ENCODE measurements at regions not wholly inside any gene's neighbourhood (a gene's known extent, or its start where the extent isn't known, plus 50 kb on each side); places are given as distances from the start of the nearest gene placed in this dataset.
"Not testable (repeated sequence)": the region's sequence is repeated elsewhere in the genome, so short reads cannot be mapped to it uniquely, and the experiment has no call there.

DNA sequence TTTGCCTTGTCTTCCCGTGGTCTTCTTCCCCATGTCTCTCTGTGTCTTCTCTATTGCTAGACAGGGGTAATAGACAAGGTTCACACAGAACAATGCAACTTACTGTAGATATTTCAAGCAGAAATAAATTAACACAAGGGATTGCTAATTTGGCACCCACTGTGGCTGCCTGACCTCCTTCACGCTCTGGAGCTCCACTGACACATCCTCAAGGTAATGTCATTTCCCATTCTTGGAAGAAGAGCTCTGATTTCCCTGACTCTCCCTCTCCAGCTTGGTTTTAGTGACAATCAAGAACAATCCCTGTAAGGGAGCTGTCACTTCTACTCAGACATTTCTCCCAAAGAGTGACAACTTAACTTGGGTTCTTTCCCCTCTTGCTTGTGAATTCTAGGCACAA, 105.4 kb upstream of the NAP1L1 start:
- H3K9me3 ChIP-seq (ENCODE audit: control insufficient read depth, low read length), result no peaks in the 10 kb centered on the region
- H3K36me3 ChIP-seq (ENCODE audit: control insufficient read depth, insufficient read depth, low read length), result no peaks in the 10 kb centered on the region
- H3K4me3 ChIP-seq (ENCODE audit: insufficient read depth, low read depth, low read length, poor library complexity, severe bottlenecking), result no peak overlapping the region
- DNase-seq, result no peak
- no peaks in the 10 kb centered on the region for H3K4me1 ChIP-seq (ENCODE audit: control insufficient read depth, insufficient read depth, low read length, poor library complexity, severe bottlenecking)
- no peaks in the 10 kb centered on the region for H3K27me3 ChIP-seq (replicated peaks; ENCODE audit: control insufficient read depth, insufficient read depth, low read length, poor library complexity, severe bottlenecking)
- no peak overlapping the region for H3K27ac ChIP-seq (ENCODE audit: insufficient read depth, low read length, poor library complexity, severe bottlenecking)

DNA sequence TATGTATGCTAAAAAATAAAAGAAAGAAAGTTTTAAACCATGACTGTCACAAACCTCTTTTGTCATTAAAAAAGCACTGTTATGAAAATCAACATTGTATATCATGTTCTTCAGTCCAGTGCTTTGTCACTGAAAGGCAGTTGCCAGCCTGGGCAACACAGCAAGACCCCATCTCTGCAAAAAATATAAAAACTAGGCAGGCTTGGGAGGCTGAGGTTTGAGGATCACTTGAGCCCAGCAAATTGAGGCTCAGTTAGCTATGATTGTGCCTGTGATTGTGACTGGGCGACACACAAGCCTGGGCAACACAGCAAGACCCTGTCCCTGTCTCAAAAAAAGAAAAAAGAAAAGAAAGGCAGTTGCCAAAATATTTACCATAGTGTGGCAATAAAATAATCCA, 102.7 kb upstream of the NAP1L1 start:
- no peaks in the 10 kb centered on the region for H3K27me3 ChIP-seq (replicated peaks; ENCODE audit: control insufficient read depth, insufficient read depth, low read length, poor library complexity, severe bottlenecking)
- DNase-seq, result no peak

DNA sequence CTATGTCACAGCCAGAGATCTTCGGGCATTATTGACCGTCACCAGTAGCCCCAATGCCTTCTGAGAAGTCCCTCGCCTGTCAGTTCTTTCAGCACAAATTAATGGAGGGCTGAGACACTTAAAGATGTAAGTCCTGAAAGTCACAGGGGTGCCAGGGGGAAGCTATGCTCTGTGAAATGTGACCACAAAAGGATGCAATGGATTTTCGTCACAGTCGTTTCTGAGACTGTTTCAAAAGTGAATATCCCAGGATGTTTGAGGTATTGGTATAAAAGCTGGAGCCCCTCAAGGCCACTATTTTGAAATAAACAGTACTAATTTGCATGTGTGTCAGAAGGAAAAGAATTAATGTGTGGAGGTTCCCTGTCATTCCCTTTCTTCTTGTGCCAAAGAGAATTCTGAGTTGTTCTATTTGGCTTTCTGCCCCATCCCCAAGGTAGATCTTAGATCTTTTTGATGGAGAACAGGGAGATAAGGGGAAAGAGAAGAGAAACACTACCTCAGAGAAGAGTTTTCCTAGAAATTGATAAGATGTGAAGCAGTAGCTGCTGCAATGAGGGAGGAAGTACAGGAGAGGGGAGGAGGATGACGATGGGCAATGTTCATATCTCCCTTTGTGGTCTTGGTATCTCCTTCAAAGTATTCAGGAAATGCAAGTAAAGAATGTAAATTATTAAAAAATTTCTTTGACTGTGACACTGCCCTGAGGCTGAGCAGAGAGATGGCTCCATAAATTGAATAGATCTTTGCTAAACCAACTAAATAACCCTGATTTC, 101.8 kb upstream of the NAP1L1 start:
- H3K27me3 ChIP-seq (replicated peaks; ENCODE audit: control insufficient read depth, insufficient read depth, low read length, poor library complexity, severe bottlenecking), result no peaks in the 10 kb centered on the region
- H3K27ac ChIP-seq (ENCODE audit: insufficient read depth, low read length, poor library complexity, severe bottlenecking), result no peak overlapping the region
- no peak overlapping the region for H3K4me3 ChIP-seq (ENCODE audit: insufficient read depth, low read depth, low read length, poor library complexity, severe bottlenecking)
- H3K4me1 ChIP-seq (ENCODE audit: control insufficient read depth, insufficient read depth, low read length, poor library complexity, severe bottlenecking), result no peaks in the 10 kb centered on the region
- no peaks in the 10 kb centered on the region for H3K9me3 ChIP-seq (ENCODE audit: control insufficient read depth, low read length)
- DNase-seq, result no peak
- no peaks in the 10 kb centered on the region for H3K36me3 ChIP-seq (ENCODE audit: control insufficient read depth, insufficient read depth, low read length)

More for the DNA sequence above, 102.7 kb upstream of the NAP1L1 start:
- H3K36me3 ChIP-seq (ENCODE audit: control insufficient read depth, insufficient read depth, low read length), result no peaks in the 10 kb centered on the region
- H3K27ac ChIP-seq (ENCODE audit: insufficient read depth, low read length, poor library complexity, severe bottlenecking), result no peak overlapping the region
- no peak overlapping the region for H3K4me3 ChIP-seq (ENCODE audit: insufficient read depth, low read depth, low read length, poor library complexity, severe bottlenecking)
- no peaks in the 10 kb centered on the region for H3K4me1 ChIP-seq (ENCODE audit: control insufficient read depth, insufficient read depth, low read length, poor library complexity, severe bottlenecking)
- H3K9me3 ChIP-seq (ENCODE audit: control insufficient read depth, low read length), result no peaks in the 10 kb centered on the region

DNA sequence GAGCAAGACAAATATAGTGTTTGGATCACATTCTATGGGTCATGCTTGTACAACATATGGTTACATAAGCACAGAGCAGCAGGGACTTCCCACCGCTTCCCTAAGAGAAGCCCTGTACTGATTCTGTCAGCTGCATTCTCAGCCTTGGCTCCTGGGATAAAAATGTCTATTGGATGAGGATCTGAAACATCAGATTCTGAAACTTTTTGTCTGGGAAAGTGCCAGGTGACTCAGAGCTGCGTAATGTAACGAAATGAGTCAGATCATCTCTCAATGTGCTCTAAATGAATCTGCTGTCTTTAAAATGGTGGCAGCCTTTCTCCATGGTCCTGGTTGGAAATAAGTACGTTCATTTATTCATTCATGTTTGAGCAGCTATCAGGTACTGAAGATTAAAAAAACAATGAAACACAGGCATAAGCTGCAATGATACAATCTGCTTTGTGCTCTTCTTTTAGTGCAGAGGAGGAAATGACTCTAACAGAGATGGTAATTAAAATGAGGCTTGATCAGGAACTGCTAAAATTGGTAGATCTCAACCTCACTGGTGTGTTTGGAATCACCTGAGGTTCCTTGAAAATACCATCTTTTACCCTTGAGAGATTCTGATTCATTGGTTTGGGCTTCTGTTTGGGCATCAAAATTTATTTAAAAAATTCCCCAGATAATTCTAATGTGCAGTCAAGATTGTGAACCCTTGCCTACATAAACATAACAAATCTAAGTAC, 99.1 kb upstream of the NAP1L1 start:
- Histone ChIP-seq H3K4me1 (ENCODE audit: control insufficient read depth, insufficient read depth, low read length, poor library complexity, severe bottlenecking) (no peaks in the 10 kb centered on the region), H3K36me3 (ENCODE audit: control insufficient read depth, insufficient read depth, low read length) (no peaks in the 10 kb centered on the region), H3K9me3 (ENCODE audit: control insufficient read depth, low read length) (no peaks in the 10 kb centered on the region), H3K27me3 (replicated peaks; ENCODE audit: control insufficient read depth, insufficient read depth, low read length, poor library complexity, severe bottlenecking) (no peaks in the 10 kb centered on the region), H3K4me3 (ENCODE audit: insufficient read depth, low read depth, low read length, poor library complexity, severe bottlenecking) (no peak overlapping the region), H3K27ac (ENCODE audit: insufficient read depth, low read length, poor library complexity, severe bottlenecking) (no peak overlapping the region)
- no peak for DNase-seq

DNA sequence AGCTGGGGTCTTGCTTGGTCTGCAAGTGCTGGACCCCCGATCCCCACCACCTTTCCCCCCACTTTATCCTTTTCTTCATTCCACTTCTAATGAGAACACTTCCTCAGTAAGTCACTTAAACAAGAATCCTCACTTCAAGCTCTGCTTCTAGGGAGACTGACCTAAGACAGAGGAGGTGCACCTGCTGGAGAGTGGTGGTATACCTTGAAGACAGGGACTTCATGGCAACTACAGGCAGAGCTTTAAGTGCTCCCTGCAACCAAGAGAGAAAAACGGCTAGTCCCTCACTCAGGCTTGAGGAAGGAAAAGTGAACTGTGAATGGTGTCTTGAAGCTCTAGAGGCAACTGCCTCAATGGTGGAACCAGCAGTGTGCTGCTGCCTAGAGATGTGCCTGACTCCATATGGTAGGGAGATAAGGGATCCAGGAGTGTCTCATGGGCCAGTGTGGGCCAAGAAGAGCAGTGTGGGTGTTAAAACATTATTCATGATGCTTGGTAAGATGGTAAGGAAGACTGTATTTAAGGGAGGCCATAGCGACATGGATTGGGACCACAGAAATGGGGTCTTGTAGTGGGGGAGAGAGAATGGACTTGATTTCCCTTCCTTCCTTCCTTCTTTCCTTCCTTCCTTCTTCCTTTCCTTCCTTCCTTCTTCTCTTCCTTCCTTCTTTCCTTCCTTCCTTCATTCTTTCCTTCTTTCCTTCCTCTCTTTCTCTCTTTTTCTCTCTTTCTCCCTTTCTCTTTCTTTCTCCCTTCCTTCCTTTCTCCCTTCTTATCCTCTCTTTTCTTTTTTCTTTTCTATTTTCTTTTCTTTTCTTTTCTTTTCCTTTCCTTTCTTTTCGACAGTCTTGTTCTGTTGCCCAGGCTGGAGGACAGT, 96.2 kb upstream of the NAP1L1 start:
- no peak for DNase-seq
- H3K9me3 ChIP-seq (ENCODE audit: control insufficient read depth, low read length), result no peaks in the 10 kb centered on the region
- H3K36me3 ChIP-seq (ENCODE audit: control insufficient read depth, insufficient read depth, low read length), result no peaks in the 10 kb centered on the region

DNA sequence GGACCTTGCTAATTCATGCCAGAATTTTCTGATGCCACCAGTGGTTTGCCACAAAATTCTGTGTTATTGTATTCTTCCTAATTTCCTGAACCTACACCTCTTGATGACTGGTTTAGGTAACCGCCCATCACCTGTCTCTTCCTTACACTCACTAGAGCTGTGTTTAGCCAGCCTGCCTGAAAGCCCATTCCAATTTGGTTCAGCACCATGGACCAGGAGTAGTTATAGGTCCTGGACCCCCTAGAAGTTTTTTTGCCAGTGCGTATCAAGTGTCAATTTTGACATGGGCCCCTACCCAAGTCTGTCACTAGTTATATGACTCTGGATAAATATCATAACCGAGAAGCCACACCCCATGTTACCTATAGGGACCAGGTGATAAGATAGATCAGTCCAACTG, 94.0 kb upstream of the NAP1L1 start:
- Histone ChIP-seq H3K4me1 (ENCODE audit: control insufficient read depth, insufficient read depth, low read length, poor library complexity, severe bottlenecking) (no peaks in the 10 kb centered on the region), H3K9me3 (ENCODE audit: control insufficient read depth, low read length) (no peaks in the 10 kb centered on the region), H3K4me3 (ENCODE audit: insufficient read depth, low read depth, low read length, poor library complexity, severe bottlenecking) (no peak overlapping the region), H3K36me3 (ENCODE audit: control insufficient read depth, insufficient read depth, low read length) (no peaks in the 10 kb centered on the region), H3K27ac (ENCODE audit: insufficient read depth, low read length, poor library complexity, severe bottlenecking) (no peak overlapping the region), H3K27me3 (replicated peaks; ENCODE audit: control insufficient read depth, insufficient read depth, low read length, poor library complexity, severe bottlenecking) (no peaks in the 10 kb centered on the region)
- no peak for DNase-seq

More for the DNA sequence above, 96.2 kb upstream of the NAP1L1 start:
- Histone ChIP-seq H3K4me1 (ENCODE audit: control insufficient read depth, insufficient read depth, low read length, poor library complexity, severe bottlenecking) (no peaks in the 10 kb centered on the region), H3K4me3 (ENCODE audit: insufficient read depth, low read depth, low read length, poor library complexity, severe bottlenecking) (no peak overlapping the region), H3K27ac (ENCODE audit: insufficient read depth, low read length, poor library complexity, severe bottlenecking) (no peak overlapping the region), H3K27me3 (replicated peaks; ENCODE audit: control insufficient read depth, insufficient read depth, low read length, poor library complexity, severe bottlenecking) (no peaks in the 10 kb centered on the region)

DNA sequence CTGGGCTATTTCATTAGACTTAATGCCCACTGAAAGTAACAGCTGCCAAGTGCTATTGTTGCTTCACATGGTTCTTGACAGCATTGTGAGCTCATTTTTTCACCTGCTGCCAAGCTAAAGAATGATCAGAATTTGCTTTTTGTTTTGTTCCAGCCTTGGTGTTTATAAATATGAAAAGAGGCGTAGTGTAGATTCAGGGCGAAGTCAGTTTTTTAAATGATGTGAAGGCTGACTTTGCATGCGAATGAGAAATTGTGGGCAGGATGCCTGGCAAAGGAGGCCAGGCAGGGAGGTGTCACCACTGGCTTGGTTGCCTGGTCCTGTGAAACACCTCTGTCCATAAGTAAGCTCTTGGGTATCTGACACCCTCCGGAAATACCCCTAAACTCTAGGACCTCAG, 93.3 kb upstream of the NAP1L1 start:
- no peaks in the 10 kb centered on the region for H3K36me3 ChIP-seq (ENCODE audit: control insufficient read depth, insufficient read depth, low read length)
- H3K9me3 ChIP-seq (ENCODE audit: control insufficient read depth, low read length), result no peaks in the 10 kb centered on the region
- no peaks in the 10 kb centered on the region for H3K4me1 ChIP-seq (ENCODE audit: control insufficient read depth, insufficient read depth, low read length, poor library complexity, severe bottlenecking)
- no peak overlapping the region for H3K4me3 ChIP-seq (ENCODE audit: insufficient read depth, low read depth, low read length, poor library complexity, severe bottlenecking)
- no peak overlapping the region for H3K27ac ChIP-seq (ENCODE audit: insufficient read depth, low read length, poor library complexity, severe bottlenecking)
- no peak for DNase-seq
- H3K27me3 ChIP-seq (replicated peaks; ENCODE audit: control insufficient read depth, insufficient read depth, low read length, poor library complexity, severe bottlenecking), result no peaks in the 10 kb centered on the region

DNA sequence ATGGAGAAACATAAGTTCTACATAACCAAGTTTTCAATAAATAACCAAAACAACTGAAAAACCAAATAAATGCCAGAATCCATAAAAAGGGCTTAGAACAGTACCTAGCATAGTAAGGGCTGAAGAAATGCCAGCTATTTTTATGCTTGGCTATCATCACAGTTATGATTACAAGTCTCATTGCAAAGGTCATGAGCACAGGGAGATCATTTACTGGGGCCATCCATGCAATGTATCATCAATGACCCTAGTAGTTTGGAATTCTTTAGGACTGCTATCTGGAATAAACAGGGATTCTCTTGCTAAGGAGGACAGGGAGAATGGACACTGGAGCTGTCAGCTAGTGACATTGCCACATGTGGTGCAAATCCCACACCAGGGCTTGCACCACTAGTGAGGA, 92.5 kb upstream of the NAP1L1 start:
- no peak overlapping the region for H3K27ac ChIP-seq (ENCODE audit: insufficient read depth, low read length, poor library complexity, severe bottlenecking)
- no peak for DNase-seq
- H3K27me3 ChIP-seq (replicated peaks; ENCODE audit: control insufficient read depth, insufficient read depth, low read length, poor library complexity, severe bottlenecking), result no peaks in the 10 kb centered on the region
- no peaks in the 10 kb centered on the region for H3K9me3 ChIP-seq (ENCODE audit: control insufficient read depth, low read length)
- H3K4me3 ChIP-seq (ENCODE audit: insufficient read depth, low read depth, low read length, poor library complexity, severe bottlenecking), result no peak overlapping the region
- no peaks in the 10 kb centered on the region for H3K36me3 ChIP-seq (ENCODE audit: control insufficient read depth, insufficient read depth, low read length)
- no peaks in the 10 kb centered on the region for H3K4me1 ChIP-seq (ENCODE audit: control insufficient read depth, insufficient read depth, low read length, poor library complexity, severe bottlenecking)

DNA sequence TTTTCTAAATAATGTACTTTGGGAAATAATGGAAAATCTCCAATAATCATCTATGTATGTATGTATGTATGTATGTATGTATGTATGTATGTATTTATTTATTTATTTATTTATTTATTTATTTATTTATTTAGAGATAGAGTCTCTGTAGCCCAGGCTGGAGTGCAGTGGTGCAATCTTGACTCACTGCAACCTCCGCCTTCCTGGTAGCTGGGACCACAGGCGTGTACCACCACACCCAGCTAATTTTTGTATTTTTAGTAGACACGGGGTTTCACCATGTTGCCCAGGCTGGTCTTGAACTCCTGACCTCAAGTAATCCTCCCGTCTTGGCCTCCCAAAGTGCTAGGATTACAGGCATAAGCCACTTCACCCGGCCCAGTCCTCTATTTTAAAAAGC, 91.5 kb upstream of the NAP1L1 start:
- not testable (repeated sequence) for H3K4me1 ChIP-seq (ENCODE audit: control insufficient read depth, insufficient read depth, low read length, poor library complexity, severe bottlenecking); H3K27me3 ChIP-seq (replicated peaks; ENCODE audit: control insufficient read depth, insufficient read depth, low read length, poor library complexity, severe bottlenecking); H3K4me3 ChIP-seq (ENCODE audit: insufficient read depth, low read depth, low read length, poor library complexity, severe bottlenecking); DNase-seq; H3K27ac ChIP-seq (ENCODE audit: insufficient read depth, low read length, poor library complexity, severe bottlenecking); H3K36me3 ChIP-seq (ENCODE audit: control insufficient read depth, insufficient read depth, low read length); H3K9me3 ChIP-seq (ENCODE audit: control insufficient read depth, low read length)

DNA sequence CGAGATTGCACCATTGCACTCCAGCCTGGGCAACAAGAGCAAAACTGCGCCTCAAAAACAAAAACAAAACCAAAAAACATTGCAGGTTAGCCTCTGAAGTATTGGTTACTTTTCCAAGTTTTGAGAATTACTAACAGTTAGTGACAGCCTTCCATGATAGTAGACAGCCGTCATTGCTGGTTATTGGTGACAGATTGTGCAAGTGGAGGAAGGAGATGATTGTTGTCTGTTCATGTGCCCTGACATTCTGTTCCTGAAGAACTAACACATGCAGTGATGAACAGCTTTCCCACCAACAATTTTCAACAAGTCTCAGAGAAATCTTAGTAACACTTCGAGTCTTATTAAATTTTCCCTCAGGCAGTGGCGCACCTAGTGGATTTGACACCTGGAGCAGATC, 89.3 kb upstream of the NAP1L1 start:
- no peaks in the 10 kb centered on the region for H3K9me3 ChIP-seq (ENCODE audit: control insufficient read depth, low read length)
- H3K36me3 ChIP-seq (ENCODE audit: control insufficient read depth, insufficient read depth, low read length), result no peaks in the 10 kb centered on the region
- H3K27me3 ChIP-seq (replicated peaks; ENCODE audit: control insufficient read depth, insufficient read depth, low read length, poor library complexity, severe bottlenecking), result no peaks in the 10 kb centered on the region
- H3K27ac ChIP-seq (ENCODE audit: insufficient read depth, low read length, poor library complexity, severe bottlenecking), result no peak overlapping the region
- H3K4me1 ChIP-seq (ENCODE audit: control insufficient read depth, insufficient read depth, low read length, poor library complexity, severe bottlenecking), result no peaks in the 10 kb centered on the region
- no peak for DNase-seq
- H3K4me3 ChIP-seq (ENCODE audit: insufficient read depth, low read depth, low read length, poor library complexity, severe bottlenecking), result no peak overlapping the region
